Inferior parietal cortex (tissue), 1 donor: ENCODE measurements at regions not wholly inside any gene's neighbourhood (a gene's known extent, or its start where the extent isn't known, plus 50 kb on each side); places are given as distances from the start of the nearest gene placed in this dataset.
"Not testable (repeated sequence)": the region's sequence is repeated elsewhere in the genome, so short reads cannot be mapped to it uniquely, and the experiment has no call there.

Experiments used
- DNase-seq: peaks from one replicate; pipeline ENCODE4 v3.0.0-alpha.2; 2016; ENCODE audit errors: extremely low spot score

GRCh38 chr7:10579561-10579960, 394.1 kb upstream of the PHF14 start:
- DNase-seq: no peak

GRCh38 chr7:10584886-10585285, 388.8 kb upstream of the PHF14 start:
- DNase-seq: no peak

DNA sequence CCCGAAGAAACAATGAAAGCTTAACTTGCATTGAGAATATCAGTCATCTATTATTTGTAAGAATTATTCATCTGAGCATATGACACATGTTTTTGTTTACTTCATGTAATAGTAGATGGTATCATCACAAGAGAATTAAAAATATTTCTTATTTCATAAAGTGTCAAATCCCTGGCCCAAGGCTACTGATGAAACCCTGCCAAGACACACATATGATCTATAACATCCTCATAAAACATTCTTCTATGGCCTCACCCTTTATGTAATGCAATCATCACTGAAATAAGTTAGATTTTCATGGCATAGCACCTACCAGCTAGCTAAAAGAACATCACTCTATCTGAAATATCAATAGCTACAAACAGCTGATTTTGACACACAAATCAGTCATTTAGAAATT, 385.6 kb upstream of the PHF14 start:
- no peak for DNase-seq

DNA sequence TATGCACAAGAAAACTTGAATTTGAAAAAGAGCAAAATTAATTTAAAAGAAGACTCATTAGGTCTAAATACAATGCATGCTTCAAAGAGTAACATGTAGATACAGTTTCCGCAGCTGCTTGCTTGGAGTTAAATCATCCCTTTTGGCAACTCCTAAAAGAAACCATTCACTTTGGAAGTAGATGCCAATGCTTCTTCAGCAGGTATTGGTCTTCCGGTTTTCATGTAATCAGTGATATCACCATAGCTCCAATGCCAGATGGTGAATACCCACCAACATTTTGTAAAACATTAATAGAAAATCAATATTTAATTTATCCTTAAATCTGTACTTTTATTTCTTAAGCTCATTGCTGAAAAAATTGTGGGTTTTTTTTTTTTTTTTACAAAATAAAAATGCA, 381.1 kb upstream of the PHF14 start:
- DNase-seq: no peak

DNA sequence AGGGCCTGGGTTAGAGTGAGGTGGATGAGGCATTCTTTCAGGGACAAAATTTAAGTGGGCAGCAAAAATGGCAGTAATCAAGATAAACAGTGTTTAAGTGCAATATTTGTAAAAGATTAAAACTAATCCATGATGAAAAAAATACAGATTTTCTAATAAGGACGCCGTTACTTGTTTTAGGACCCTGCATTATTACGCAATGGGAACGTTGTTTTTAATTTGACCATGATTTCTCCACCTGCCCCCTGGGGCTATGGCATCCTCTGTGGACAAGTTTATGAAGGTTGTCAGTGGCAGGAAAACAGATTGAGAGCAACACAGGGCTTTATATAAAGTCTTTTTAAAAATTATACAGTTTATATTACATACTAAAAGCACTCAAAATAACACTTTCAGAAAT, 380.6 kb upstream of the PHF14 start:
- DNase-seq: no peak

- DNase-seq: no peak
Measured at GRCh38 chr7:10596827-10597226, 376.8 kb upstream of the PHF14 start.

GRCh38 chr7:10604128-10604527, 369.5 kb upstream of the PHF14 start:
- DNase-seq: no peak

GRCh38 chr7:10612950-10613349, 360.7 kb upstream of the PHF14 start:
- no peak for DNase-seq

GRCh38 chr7:10618953-10619352, 354.7 kb upstream of the PHF14 start:
- DNase-seq: no peak

GRCh38 chr7:10632712-10633111, 341.0 kb upstream of the PHF14 start:
- no peak for DNase-seq

- DNase-seq: no peak
Measured at GRCh38 chr7:10634239-10634638, 339.4 kb upstream of the PHF14 start.

DNA sequence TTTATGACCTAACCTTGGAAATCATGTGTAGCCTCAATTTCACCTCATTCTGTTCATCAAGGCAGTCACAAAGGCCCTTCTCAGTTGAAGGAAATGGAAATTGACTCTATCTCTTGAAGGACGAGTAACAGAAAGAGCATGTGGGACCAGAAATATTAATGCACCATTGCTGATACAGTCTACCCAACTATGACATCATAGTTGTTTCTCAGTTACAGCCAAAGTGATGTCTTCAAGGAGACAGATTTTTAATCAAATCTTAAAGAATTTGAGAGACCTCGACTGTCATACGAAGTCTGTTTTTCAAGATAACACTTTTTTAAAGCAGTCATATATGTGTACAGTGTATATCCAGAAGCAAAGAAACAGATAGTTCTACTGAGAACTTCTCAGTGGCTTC, 335.7 kb upstream of the PHF14 start:
- no peak for DNase-seq

GRCh38 chr7:10643545-10643944, 330.1 kb upstream of the PHF14 start:
- DNase-seq: no peak

- no peak for DNase-seq
Measured at GRCh38 chr7:10644849-10645248, 328.8 kb upstream of the PHF14 start.

DNA sequence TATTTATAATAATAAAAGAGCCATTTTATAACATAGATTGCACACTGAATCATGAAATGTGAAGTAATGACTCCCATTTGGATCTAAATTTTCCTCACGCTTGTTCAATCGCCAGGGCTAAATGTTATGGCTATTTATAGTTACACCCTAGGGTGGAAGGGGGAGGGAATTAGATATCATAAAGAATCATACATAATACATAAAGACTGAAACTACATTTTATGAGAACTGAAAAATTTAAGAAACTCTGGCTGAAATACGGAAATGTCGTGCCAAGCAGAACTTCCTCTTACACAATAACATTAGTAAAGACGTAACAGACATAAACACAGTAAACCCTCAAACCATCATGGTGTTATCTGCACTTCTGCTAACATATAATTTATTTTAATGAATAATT, 327.5 kb upstream of the PHF14 start:
- no peak for DNase-seq

- DNase-seq: no peak
Measured at GRCh38 chr7:10648289-10648688, 325.4 kb upstream of the PHF14 start.

DNA sequence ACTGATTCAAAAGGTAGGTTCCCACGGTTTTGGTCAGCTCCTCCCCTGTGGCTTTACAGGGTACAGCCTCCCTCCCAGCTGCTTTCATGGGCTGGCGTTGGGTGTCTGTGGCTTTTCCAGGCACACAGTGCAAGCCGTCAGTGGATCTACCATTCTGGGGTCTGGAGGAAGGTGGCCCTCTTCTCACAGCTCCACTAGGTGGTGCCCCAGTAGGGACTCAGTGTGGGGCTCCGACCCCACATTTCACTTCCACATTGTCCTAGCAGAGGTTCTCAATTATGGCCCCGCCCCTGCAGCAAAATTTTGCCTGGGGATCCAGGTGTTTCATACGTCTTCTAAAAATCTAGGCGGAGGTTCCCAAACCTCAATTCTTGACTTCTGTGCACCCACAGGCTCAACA, 324.6 kb upstream of the PHF14 start:
- not testable (repeated sequence) for DNase-seq

DNA sequence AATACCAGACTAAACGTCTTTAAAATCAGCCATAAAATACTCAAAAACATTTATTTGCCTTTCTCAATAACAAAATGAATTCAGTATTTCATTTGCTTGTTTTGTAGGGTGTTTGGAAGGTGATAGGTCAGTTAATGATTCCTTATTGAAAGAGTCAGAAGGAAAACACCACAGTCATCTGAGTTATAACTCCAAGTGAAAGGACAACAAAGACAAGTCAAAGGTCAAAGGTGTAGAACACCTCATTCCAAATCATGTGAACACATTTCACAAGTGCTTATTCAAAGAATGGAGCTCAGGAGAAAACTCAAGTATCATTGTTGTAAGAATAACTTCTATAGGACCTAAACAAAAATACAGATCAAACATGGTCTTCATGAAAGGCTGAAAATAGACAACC, 318.6 kb upstream of the PHF14 start:
- no peak for DNase-seq

DNA sequence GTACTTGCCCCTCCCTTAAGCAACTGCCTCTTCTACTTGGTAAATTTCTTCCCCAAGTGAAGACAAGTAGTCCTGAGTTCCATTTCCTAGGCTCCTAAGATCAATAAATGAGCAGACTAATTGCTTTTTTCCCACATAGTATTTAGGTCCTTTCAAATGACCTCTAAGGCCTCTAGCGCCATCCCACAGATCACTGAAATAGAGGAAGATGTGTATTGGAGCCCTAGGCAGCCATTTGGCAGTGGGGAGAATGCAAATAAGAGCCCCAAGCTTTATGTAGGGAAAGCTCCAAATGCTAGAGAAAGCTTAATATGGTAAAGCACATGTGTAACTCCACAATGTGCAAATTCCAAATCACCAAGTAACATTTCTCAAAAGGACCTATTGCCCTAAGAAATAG, 316.5 kb upstream of the PHF14 start:
- DNase-seq: no peak

DNA sequence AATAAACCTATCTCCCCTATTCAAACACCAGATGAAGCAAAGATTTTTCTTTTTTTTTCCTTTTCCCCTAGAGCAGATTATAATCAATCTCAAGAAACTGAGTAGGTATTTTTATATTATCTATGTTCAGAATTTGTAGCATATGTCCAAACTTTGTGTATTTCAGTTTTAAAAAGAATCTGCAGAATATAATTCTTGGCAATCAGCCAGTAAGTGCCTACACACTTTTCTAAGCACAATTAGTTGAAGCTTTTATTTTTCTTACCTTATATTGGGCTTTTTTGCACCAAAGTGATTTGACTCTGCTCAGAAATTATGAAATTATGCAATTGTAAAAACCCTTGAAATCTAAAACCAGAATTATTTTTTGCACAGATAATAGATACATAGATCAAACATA, 315.8 kb upstream of the PHF14 start:
- DNase-seq: no peak

DNA sequence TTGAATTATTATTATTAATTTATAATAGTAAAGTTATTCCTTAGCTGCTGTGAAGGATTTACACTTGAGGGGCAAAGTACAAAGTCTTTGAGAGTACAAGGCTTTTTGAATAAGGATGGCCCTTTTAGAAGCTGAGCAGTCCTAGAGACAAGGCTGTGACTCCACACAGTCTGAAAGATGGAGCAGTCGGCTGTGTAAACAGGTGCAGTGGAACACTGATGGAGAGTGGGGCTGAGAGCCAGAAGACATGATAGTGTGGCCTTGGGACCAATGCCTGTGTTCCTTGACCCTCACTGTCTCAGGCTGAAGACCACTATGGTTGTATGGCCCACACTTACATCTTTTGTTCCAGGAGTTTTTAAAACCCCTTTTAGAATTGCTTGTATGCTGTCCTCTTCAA, 311.2 kb upstream of the PHF14 start:
- no peak for DNase-seq

GRCh38 chr7:10662982-10663884, 310.4 kb upstream of the PHF14 start:
- DNase-seq: no peak

- no peak for DNase-seq
Measured at GRCh38 chr7:10672186-10672585, 301.5 kb upstream of the PHF14 start.

- DNase-seq: no peak
Measured at GRCh38 chr7:10677211-10677610, 296.5 kb upstream of the PHF14 start.
